ENCODE measurements at regions not wholly inside any gene's neighbourhood (a gene's known extent, or its start where the extent isn't known, plus 50 kb on each side); places are given as distances from the start of the nearest gene placed in this dataset.

GRCh38 chr3:30302027-30302426 lies 304.4 kb upstream of the TGFBR2 start:
- Mint-ChIP-seq H3K4me1 (no peaks in the 10 kb centered on the region), H3K9me3 (peaks cover 4% of the 10 kb centered on the region), H3K36me3 (no peaks in the 10 kb centered on the region), H3K4me3 (no peak overlapping the region), H3K27me3 (ENCODE audit: insufficient read depth, low read depth) (no peaks in the 10 kb centered on the region), H3K27ac (no peak overlapping the region)
- no peak overlapping the region for H3K4me2 ChIP-seq
- H3K4me3 ChIP-seq = no peak overlapping the region
- H3K4me1 ChIP-seq = peaks cover 7% of the 10 kb centered on the region
- H3K79me2 ChIP-seq (ENCODE audit: low read depth) = no peaks in the 10 kb centered on the region
- no peaks in the 10 kb centered on the region for H3K27me3 ChIP-seq
- H3F3A ChIP-seq (ENCODE audit: low read depth) = no peaks in the 10 kb centered on the region
- peaks cover 10% of the 10 kb centered on the region for H3K9me3 ChIP-seq (ENCODE audit: low read depth)
- no peak overlapping the region for H2AFZ ChIP-seq (replicated peaks)
- TF ChIP-seq, protein P1, sequence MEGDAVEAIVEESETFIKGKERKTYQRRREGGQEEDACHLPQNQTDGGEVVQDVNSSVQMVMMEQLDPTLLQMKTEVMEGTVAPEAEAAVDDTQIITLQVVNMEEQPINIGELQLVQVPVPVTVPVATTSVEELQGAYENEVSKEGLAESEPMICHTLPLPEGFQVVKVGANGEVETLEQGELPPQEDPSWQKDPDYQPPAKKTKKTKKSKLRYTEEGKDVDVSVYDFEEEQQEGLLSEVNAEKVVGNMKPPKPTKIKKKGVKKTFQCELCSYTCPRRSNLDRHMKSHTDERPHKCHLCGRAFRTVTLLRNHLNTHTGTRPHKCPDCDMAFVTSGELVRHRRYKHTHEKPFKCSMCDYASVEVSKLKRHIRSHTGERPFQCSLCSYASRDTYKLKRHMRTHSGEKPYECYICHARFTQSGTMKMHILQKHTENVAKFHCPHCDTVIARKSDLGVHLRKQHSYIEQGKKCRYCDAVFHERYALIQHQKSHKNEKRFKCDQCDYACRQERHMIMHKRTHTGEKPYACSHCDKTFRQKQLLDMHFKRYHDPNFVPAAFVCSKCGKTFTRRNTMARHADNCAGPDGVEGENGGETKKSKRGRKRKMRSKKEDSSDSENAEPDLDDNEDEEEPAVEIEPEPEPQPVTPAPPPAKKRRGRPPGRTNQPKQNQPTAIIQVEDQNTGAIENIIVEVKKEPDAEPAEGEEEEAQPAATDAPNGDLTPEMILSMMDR (IDR thresholded peaks at IDR 0.05) = no peak
- no peak for TF ChIP-seq EZH2 (IDR thresholded peaks at IDR 0.05)
- TF ChIP-seq EZH2phosphoT487 (IDR thresholded peaks at IDR 0.05) = no peak
- no peaks in the 10 kb centered on the region for H4K20me1 ChIP-seq (ENCODE audit: low read depth)
- no peak for DNase-seq (ENCODE audit: low spot score)
- no peak overlapping the region for H3K27ac ChIP-seq
- H3K9ac ChIP-seq = no peak overlapping the region
- no peaks in the 10 kb centered on the region for H3K36me3 ChIP-seq

GRCh38 chr3:30303770-30304169 lies 302.6 kb upstream of the TGFBR2 start:
- H3K27me3 ChIP-seq = no peaks in the 10 kb centered on the region
- TF ChIP-seq EZH2 (IDR thresholded peaks at IDR 0.05) = no peak
- TF ChIP-seq, protein P1 (IDR thresholded peaks at IDR 0.05) = no peak
- TF ChIP-seq EZH2phosphoT487 (IDR thresholded peaks at IDR 0.05) = no peak
- Mint-ChIP-seq H3K27me3 (ENCODE audit: insufficient read depth, low read depth) (no peaks in the 10 kb centered on the region), H3K4me1 (no peaks in the 10 kb centered on the region), H3K27ac (no peak overlapping the region), H3K9me3 (peaks cover 4% of the 10 kb centered on the region), H3K4me3 (no peak overlapping the region), H3K36me3 (no peaks in the 10 kb centered on the region)
- no peaks in the 10 kb centered on the region for H3K36me3 ChIP-seq
- no peak overlapping the region for H3K4me3 ChIP-seq
- no peak overlapping the region for H2AFZ ChIP-seq (replicated peaks)
- no peak for DNase-seq (ENCODE audit: low spot score)
- H3K79me2 ChIP-seq (ENCODE audit: low read depth) = no peaks in the 10 kb centered on the region
- peaks cover 7% of the 10 kb centered on the region for H3K4me1 ChIP-seq
- H3F3A ChIP-seq (ENCODE audit: low read depth) = no peaks in the 10 kb centered on the region
- H4K20me1 ChIP-seq (ENCODE audit: low read depth) = no peaks in the 10 kb centered on the region
- no peak overlapping the region for H3K9ac ChIP-seq
- H3K27ac ChIP-seq = no peak overlapping the region
- H3K4me2 ChIP-seq = no peak overlapping the region
- H3K9me3 ChIP-seq (ENCODE audit: low read depth) = peaks cover 10% of the 10 kb centered on the region

- Histone ChIP-seq H3K4me3 (no peak overlapping the region), H3K79me2 (ENCODE audit: low read depth) (no peaks in the 10 kb centered on the region), H3K27ac (no peak overlapping the region), H3K4me1 (peaks cover 7% of the 10 kb centered on the region), H3K36me3 (no peaks in the 10 kb centered on the region), H3K9ac (no peak overlapping the region), H3K27me3 (no peaks in the 10 kb centered on the region), H4K20me1 (ENCODE audit: low read depth) (no peaks in the 10 kb centered on the region), H3F3A (ENCODE audit: low read depth) (no peaks in the 10 kb centered on the region), H3K4me2 (no peak overlapping the region), H2AFZ (replicated peaks) (no peak overlapping the region), H3K9me3 (ENCODE audit: low read depth) (peaks cover 10% of the 10 kb centered on the region)
- Mint-ChIP-seq H3K27me3 (ENCODE audit: insufficient read depth, low read depth) (no peaks in the 10 kb centered on the region), H3K4me1 (no peaks in the 10 kb centered on the region), H3K27ac (no peak overlapping the region), H3K9me3 (peaks cover 4% of the 10 kb centered on the region), H3K36me3 (no peaks in the 10 kb centered on the region), H3K4me3 (no peak overlapping the region)
- TF ChIP-seq EZH2phosphoT487 (IDR thresholded peaks at IDR 0.05) (no peak), EZH2 (IDR thresholded peaks at IDR 0.05) (no peak)
- TF ChIP-seq, protein P1 (IDR thresholded peaks at IDR 0.05) = no peak
- DNase-seq (ENCODE audit: low spot score) = no peak
These were observed 301.4 kb upstream of the TGFBR2 start for GRCh38 chr3:30305021-30305420.

Data from neural progenitor cell (in vitro differentiated cells).